SU-DHL-6 (cell line): ENCODE measurements at regions not wholly inside any gene's neighbourhood (a gene's known extent, or its start where the extent isn't known, plus 50 kb on each side); places are given as distances from the start of the nearest gene placed in this dataset.

Source experiments
- H2AFZ ChIP-seq: fragments of 200-600 bp; sonication (generic); 2 replicates; pipeline ENCODE4 v1.6.1; 2014; ENCODE audit warnings: low read depth, mild to moderate bottlenecking, moderate library complexity, mixed read lengths, antibody characterized with exemption, low read length; ENCODE audit not compliant: severe bottlenecking
- H3F3A ChIP-seq: fragments of 200-600 bp; shearing (Covaris generic); 2 replicates; pipeline ENCODE4 v1.6.0; 2016; ENCODE audit warnings: antibody characterized with exemption, mild to moderate bottlenecking; ENCODE audit not compliant: insufficient read depth
- H3K27ac ChIP-seq: fragments of 200-600 bp; sonication (generic); 2 replicates; pipeline ENCODE4 v1.5.1; 2016; ENCODE audit warnings: low read depth, mild to moderate bottlenecking, low read length, moderate library complexity, mixed read lengths
- H3K27me3 ChIP-seq: fragments of 200-600 bp; sonication (generic), shearing (Covaris generic); 2 replicates; pipeline ENCODE4 v1.6.0; 2014; ENCODE audit warnings: mild to moderate bottlenecking, low read length
- H3K36me3 ChIP-seq: fragments of 200-600 bp; sonication (generic); 2 replicates; pipeline ENCODE4 v1.6.1; 2014; ENCODE audit warnings: mild to moderate bottlenecking, low read length, mixed read lengths
- H3K4me2 ChIP-seq: fragments of 300-600, 200-600 bp; shearing (Covaris generic), sonication (generic); 2 replicates; pipeline ENCODE4 v1.6.0; 2014; ENCODE audit warnings: low read length, low read depth, mild to moderate bottlenecking; ENCODE audit not compliant: poor library complexity, severe bottlenecking
- H3K4me3 ChIP-seq: fragments of 200-600 bp; sonication (generic); 2 replicates; pipeline ENCODE4 v1.5.1; 2014; ENCODE audit warnings: antibody characterized with exemption, low read length, mild to moderate bottlenecking, mixed read lengths; ENCODE audit not compliant: insufficient read depth, poor library complexity, severe bottlenecking
- H3K79me2 ChIP-seq: fragments of 200-600 bp; sonication (generic); 2 replicates; pipeline ENCODE4 v1.6.1; 2014; ENCODE audit warnings: mild to moderate bottlenecking, low read length, moderate library complexity; ENCODE audit not compliant: insufficient read depth
- H3K9ac ChIP-seq: fragments of 200-600 bp; sonication (generic); 2 replicates; pipeline ENCODE4 v1.7.0; 2014; ENCODE audit warnings: mild to moderate bottlenecking, low read length
- H3K9me2 ChIP-seq: fragments of 200-600 bp; sonication (generic); replicated peaks from 2 replicates; pipeline ENCODE4 v1.6.1; 2014; ENCODE audit warnings: low read length; ENCODE audit not compliant: insufficient read depth
- H3K9me3 ChIP-seq: fragments of 200-600 bp; sonication (generic); 2 replicates; pipeline ENCODE4 v1.6.1; 2014; ENCODE audit warnings: low read length, mixed read lengths; ENCODE audit not compliant: insufficient read depth
- H4K20me1 ChIP-seq: fragments of 200-600 bp; sonication (generic); 2 replicates; pipeline ENCODE4 v1.6.1; 2014; ENCODE audit warnings: low read depth, mild to moderate bottlenecking, antibody characterized with exemption, low read length, moderate library complexity, mixed read lengths
- CTCF ChIP-seq: fragments of 200-600 bp; sonication (generic); IDR thresholded peaks from one replicate; pipeline ENCODE4 v1.5.1; 2017; ENCODE audit warnings: antibody characterized with exemption, mild to moderate bottlenecking, low read length, moderate library complexity; ENCODE audit not compliant: insufficient read depth, poor library complexity, severe bottlenecking
- EZH2phosphoT487 ChIP-seq: fragments of 200-600 bp; sonication (generic), shearing (Covaris generic); conservative IDR thresholded peaks from 2 replicates; pipeline ENCODE4 v1.6.1; 2018; ENCODE audit warnings: mild to moderate bottlenecking, antibody characterized with exemption, low read length, moderate library complexity, mixed read lengths

DNA sequence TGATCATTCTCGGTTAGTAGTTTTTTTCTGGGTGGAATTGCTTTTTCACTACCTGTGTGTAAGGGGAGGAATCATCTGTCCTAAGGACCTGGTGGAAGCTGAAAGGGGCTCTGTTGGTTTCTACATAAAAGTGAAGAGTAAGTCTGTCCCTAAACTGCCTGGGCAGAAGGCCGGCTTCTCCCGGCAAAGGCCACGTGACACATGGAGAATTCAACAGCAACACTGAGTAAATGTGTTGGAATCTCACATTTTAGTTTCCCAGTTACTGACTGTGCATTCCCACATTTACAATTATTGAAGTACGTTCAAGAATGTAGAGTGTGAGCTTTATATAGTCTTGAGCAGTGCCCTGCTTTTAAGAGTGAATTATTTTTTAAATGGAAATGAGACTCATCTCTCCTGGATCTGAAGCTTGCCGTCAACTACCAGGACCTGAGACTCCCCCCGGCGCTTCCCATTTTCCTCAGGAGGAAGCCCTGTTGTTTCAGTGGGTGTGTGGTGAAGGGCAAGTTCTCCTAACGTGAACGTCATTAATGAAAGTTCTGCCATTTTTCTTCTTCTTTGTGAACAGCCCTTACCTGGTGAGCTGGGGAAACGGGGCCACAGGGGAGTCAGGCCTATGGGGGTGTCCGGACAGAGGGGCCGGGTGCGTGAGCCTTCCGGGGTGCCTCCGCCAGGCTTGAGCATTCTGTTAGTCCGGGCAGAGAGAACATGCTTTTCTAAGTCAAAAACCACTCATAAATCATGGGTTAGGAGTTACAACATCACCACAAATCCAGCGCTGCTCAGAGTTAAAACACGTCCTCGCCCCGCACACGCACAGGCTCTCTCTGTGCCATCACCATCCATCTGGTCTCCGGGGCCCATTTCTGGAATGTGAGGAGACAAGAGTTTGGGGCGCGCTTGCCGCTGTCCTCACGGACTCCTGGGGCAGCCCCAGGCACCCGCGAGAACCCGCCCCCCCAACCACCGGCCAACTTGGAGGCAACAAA, 56.6 kb upstream of the SMOC2 start:
- no peak overlapping the region for H3K27ac ChIP-seq
- H3F3A ChIP-seq, result no peaks in the 10 kb centered on the region
- TF ChIP-seq EZH2phosphoT487 (no peak), CTCF (no peak)
- no peak overlapping the region for H3K4me2 ChIP-seq
- no peak overlapping the region for H2AFZ ChIP-seq
- H3K9ac ChIP-seq, result no peak overlapping the region
- no peaks in the 10 kb centered on the region for H4K20me1 ChIP-seq
- no peaks in the 10 kb centered on the region for H3K36me3 ChIP-seq
- H3K4me3 ChIP-seq, result no peak overlapping the region
- H3K9me2 ChIP-seq, result no peaks in the 10 kb centered on the region
- H3K9me3 ChIP-seq, result peaks cover 11% of the 10 kb centered on the region; the same call in 1 of the 2 replicates
- H3K79me2 ChIP-seq, result no peaks in the 10 kb centered on the region
- no peaks in the 10 kb centered on the region for H3K27me3 ChIP-seq

DNA sequence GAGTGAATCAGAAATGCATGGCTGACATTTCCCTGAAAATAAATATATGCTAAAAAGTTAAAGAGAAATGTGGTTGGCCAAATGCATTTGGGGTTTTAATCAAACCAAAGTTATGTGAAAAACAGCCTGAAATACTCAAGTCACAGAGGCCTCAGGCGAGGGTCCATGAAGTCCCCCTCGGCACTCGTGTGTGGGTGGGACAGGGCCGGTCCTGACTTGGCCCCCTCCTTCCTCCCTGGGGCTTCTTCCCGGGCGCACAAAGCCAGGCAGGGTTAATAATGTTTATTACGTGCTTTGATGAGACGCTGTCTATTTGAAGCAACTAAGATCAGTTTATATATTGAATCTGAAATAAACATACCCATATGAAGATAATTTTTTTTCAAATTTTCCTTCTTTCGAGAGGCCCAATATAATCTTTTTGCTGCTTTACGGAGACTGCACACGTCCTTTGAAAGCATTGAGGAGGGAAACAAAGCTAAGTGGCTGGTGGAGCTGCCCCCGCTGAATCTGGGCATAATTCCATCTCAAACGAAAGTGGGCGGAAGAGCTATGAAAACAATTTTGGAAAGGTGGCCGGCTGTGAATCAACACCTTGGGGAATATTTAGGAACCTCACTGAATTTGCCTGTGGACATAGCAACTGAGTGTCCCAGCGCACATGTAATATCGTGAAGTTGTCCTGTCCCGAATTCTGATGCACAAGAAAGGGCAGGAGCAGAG, 55.8 kb upstream of the SMOC2 start:
- Histone ChIP-seq H3F3A (no peaks in the 10 kb centered on the region), H3K36me3 (no peaks in the 10 kb centered on the region), H3K79me2 (no peaks in the 10 kb centered on the region), H3K4me3 (no peak overlapping the region), H3K27ac (no peak overlapping the region), H3K9me2 (no peaks in the 10 kb centered on the region), H2AFZ (no peak overlapping the region), H3K9me3 (peaks cover 11% of the 10 kb centered on the region; the same call in 1 of the 2 replicates), H3K9ac (no peak overlapping the region), H3K4me2 (no peak overlapping the region), H4K20me1 (no peaks in the 10 kb centered on the region), H3K27me3 (no peaks in the 10 kb centered on the region)
- TF ChIP-seq EZH2phosphoT487 (no peak), CTCF (no peak)

GRCh38 chr6:168385858-168386735, 54.9 kb upstream of the SMOC2 start:
- Histone ChIP-seq H3K9me2 (no peaks in the 10 kb centered on the region), H3K36me3 (no peaks in the 10 kb centered on the region), H3K9me3 (peaks cover 11% of the 10 kb centered on the region; the same call in 1 of the 2 replicates), H3K79me2 (no peaks in the 10 kb centered on the region), H3K9ac (no peak overlapping the region), H2AFZ (no peak overlapping the region), H3K27ac (no peak overlapping the region), H3F3A (no peaks in the 10 kb centered on the region), H4K20me1 (no peaks in the 10 kb centered on the region), H3K4me3 (no peak overlapping the region), H3K27me3 (no peaks in the 10 kb centered on the region), H3K4me2 (no peak overlapping the region)
- TF ChIP-seq EZH2phosphoT487, result no peak
